B cell (primary cell): ENCODE measurements at regions not wholly inside any gene's neighbourhood (a gene's known extent, or its start where the extent isn't known, plus 50 kb on each side); places are given as distances from the start of the nearest gene placed in this dataset.

Experiments used
- ATAC-seq: fragments of 200-7000 bp; cut with Tn5 transposase; one replicate; pipeline ENCODE4 v1.10.0; 2021; ENCODE audit warnings: low read depth, mild to moderate bottlenecking, moderate number of reproducible peaks, moderate library complexity
- CTCF ChIA-PET: fragments of 350-600 bp; sonication (Branson Sonifier 250); formaldehyde crosslinking; loops from one replicate; lab custom pipeline; 2021; ENCODE audit warnings: antibody characterized with exemption, inconsistent platforms; lab: Charles Lee
- POLR2A ChIA-PET: fragments of 350-600 bp; sonication (Branson Sonifier 250); formaldehyde crosslinking; loops from one replicate; lab custom pipeline; 2021; ENCODE audit warnings: antibody characterized with exemption; lab: Charles Lee
- DNase-seq: peaks from one replicate; pipeline ENCODE4 v3.0.0; 2013
- H2AFZ ChIP-seq: 2 replicates; pipeline ENCODE4 v1.6.1; 2012; ENCODE audit warnings: mild to moderate bottlenecking, low read depth, low read length; ENCODE audit not compliant: insufficient read depth, poor library complexity, severe bottlenecking
- H3K27ac ChIP-seq, 2 donors: 1 replicate in 1 of 2; 2 replicates in 1 of 2; pipeline ENCODE4 v1.5.1; 2012 to 2013; ENCODE audit warnings: low read length in 2 of 2, mild to moderate bottlenecking in 2 of 2, moderate library complexity in 1 of 2
- H3K27me3 ChIP-seq, 4 experiments: fragments of 200-600 bp in 1 of 4; sonication (generic) in 1 of 4; replicated peaks in 1 of 4; 1 replicate in 2 of 4; 2 replicates in 2 of 4; pipeline versions ENCODE4 v1.6.1 to v1.7.0; 2013 to 2016; ENCODE audit warnings: low read length in 3 of 4, mild to moderate bottlenecking in 2 of 4, mixed read lengths in 1 of 4, moderate library complexity in 1 of 4; ENCODE audit not compliant: insufficient read depth in 4 of 4, control insufficient read depth in 3 of 4; ENCODE audit errors: control extremely low read depth in 1 of 4
- H3K36me3 ChIP-seq, 2 experiments: replicated peaks in 1 of 2; 1 replicate in 1 of 2; 2 replicates in 1 of 2; pipeline versions ENCODE4 v1.6.1 to v1.7.1; 2013; ENCODE audit warnings: low read length in 1 of 2; ENCODE audit not compliant: insufficient read depth in 2 of 2, control insufficient read depth in 1 of 2; ENCODE audit errors: control extremely low read depth in 1 of 2, extremely low read depth in 1 of 2
- H3K4me1 ChIP-seq, 2 donors: fragments of 200-600 bp in 1 of 2; sonication (generic) in 1 of 2; 1 replicate in 1 of 2; 2 replicates in 1 of 2; pipeline versions ENCODE4 v1.5.1 to v1.6.1; 2013 to 2017; ENCODE audit warnings: low read length in 2 of 2; ENCODE audit not compliant: control insufficient read depth in 2 of 2, insufficient read depth in 2 of 2
- H3K4me2 ChIP-seq: replicated peaks from 2 replicates; pipeline ENCODE3; 2012; ENCODE audit warnings: mild to moderate bottlenecking, low read depth, low read length; ENCODE audit not compliant: poor library complexity, severe bottlenecking
- H3K4me3 ChIP-seq, 5 experiments: fragments of 200-600 bp in 1 of 5; sonication (generic) in 1 of 5; 1 replicate in 3 of 5; 2 replicates in 2 of 5; pipeline versions ENCODE4 v1.5.1 to v1.7.0; 2011 to 2016; ENCODE audit warnings: low read length in 4 of 5, mild to moderate bottlenecking in 4 of 5, low read depth in 2 of 5, control low read depth in 1 of 5, moderate library complexity in 1 of 5; ENCODE audit not compliant: insufficient read depth in 1 of 5; ENCODE audit errors: control extremely low read depth in 1 of 5, extremely low read depth in 1 of 5
- H3K79me2 ChIP-seq: fragments of 200-600 bp; sonication (generic); one replicate; pipeline ENCODE4 v1.6.0; 2016; ENCODE audit warnings: low read length; ENCODE audit not compliant: control insufficient read depth, insufficient read depth
- H3K9ac ChIP-seq: fragments of 200-600 bp; sonication (generic); 2 replicates; pipeline ENCODE4 v1.6.1; 2017; ENCODE audit warnings: mild to moderate bottlenecking, low read length, moderate library complexity
- H3K9me3 ChIP-seq, 3 donors: one replicate each; pipeline versions ENCODE4 v1.6.1 to v1.7.1; 2013; ENCODE audit warnings: low read length in 2 of 3; ENCODE audit not compliant: control insufficient read depth in 2 of 3, insufficient read depth in 1 of 3; ENCODE audit errors: control extremely low read depth in 1 of 3
- H4K20me1 ChIP-seq: 2 replicates; pipeline ENCODE4 v1.6.0; 2012; ENCODE audit warnings: mild to moderate bottlenecking, low read length; ENCODE audit not compliant: insufficient read depth, control insufficient read depth, poor library complexity, severe bottlenecking
- H3K27ac Mint-ChIP-seq: one replicate; pipeline ENCODE4 v1.8.0; 2021; ENCODE audit warnings: mixed read lengths
- H3K27me3 Mint-ChIP-seq: one replicate; pipeline ENCODE4 v1.8.0; 2021; ENCODE audit warnings: mixed read lengths
- H3K4me1 Mint-ChIP-seq: one replicate; pipeline ENCODE4 v1.8.0; 2021; ENCODE audit warnings: mixed read lengths
- H3K4me3 Mint-ChIP-seq: one replicate; pipeline ENCODE4 v1.8.0; 2021; ENCODE audit warnings: mixed read lengths
- H3K9me3 Mint-ChIP-seq: one replicate; pipeline ENCODE4 v1.8.0; 2022; ENCODE audit warnings: mixed read lengths; ENCODE audit not compliant: insufficient read depth
- CTCF ChIP-seq: fragments of 200-600 bp; IDR thresholded peaks from one replicate; pipeline ENCODE4 v1.8.0; 2022; ENCODE audit warnings: antibody characterized with exemption, mild to moderate bottlenecking
- EZH2 ChIP-seq: IDR thresholded peaks from 2 replicates; pipeline ENCODE4 v1.6.1; 2012; ENCODE audit warnings: borderline replicate concordance, low read depth, mild to moderate bottlenecking, moderate library complexity, low read length; ENCODE audit not compliant: insufficient read depth, poor library complexity, severe bottlenecking
- WGBS: methylation state at CpG from one replicate; pipeline ENCODE4 v1.1.5; 2013; ENCODE audit warnings: missing lambda C conversion rate; ENCODE audit not compliant: insufficient coverage; 5-methylcytosine and 5-hydroxymethylcytosine counted together
- intact Hi-C: fragments of 100-400 bp; cut with micrococcal nuclease; formaldehyde crosslinking; loops from one replicate; pipeline ENCODE4 v1.10.0; 2022

DNA sequence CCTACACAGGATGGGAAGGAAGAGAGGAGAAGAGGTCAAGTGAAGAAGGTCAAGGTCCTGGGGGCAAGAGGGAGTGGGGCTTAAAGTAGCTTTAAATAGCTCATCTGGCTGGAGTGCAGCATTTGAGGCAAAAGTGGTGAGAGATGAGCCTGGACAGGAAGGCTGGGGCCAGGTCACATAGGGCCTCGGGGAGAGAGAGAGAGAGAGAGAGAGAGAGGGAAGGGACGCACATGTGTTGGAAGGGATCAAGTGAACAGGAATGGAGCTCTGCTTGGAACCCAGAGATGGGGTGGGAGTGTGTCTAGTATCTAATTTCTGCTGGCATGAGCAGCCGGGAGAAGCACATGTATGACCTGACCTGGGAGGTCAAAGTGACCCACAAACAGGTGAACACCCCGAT, 407.5 kb downstream of the MED13L start:
- ATAC-seq (no peak), DNase-seq (no peak)
- Histone ChIP-seq H3K27me3 (peaks cover 0 to 18% (median 5%) of the 10 kb centered on the region in 4 experiments), H3K9ac (no peak overlapping the region), H3K27ac (no peak overlapping the region), H3K9me3 (no peaks in the 10 kb centered on the region), H3K4me3 (no peak overlapping the region), H3K36me3 (no peaks in the 10 kb centered on the region), H3K4me1 (no peaks in the 10 kb centered on the region), H3K79me2 (no peaks in the 10 kb centered on the region), H2AFZ (no peak overlapping the region), H3K4me2 (no peak overlapping the region), H4K20me1 (no peaks in the 10 kb centered on the region)
- Mint-ChIP-seq H3K4me1 (no peaks in the 10 kb centered on the region), H3K27me3 (peaks cover 55% of the 10 kb centered on the region), H3K4me3 (no peak overlapping the region), H3K9me3 (peaks cover 2% of the 10 kb centered on the region), H3K27ac (no peak overlapping the region)
- TF ChIP-seq EZH2, result no peak
- TF ChIP-seq CTCF, result no peak
- POLR2A ChIA-PET, result no interaction called here
- intact Hi-C loops, result no loop called here
- CTCF ChIA-PET, result no interaction called here
- 70% methylated on average over 3 of the region's 4 CpGs for WGBS

GRCh38 chr12:115869604-115870003, 407.9 kb downstream of the MED13L start:
- intact Hi-C loops, result no loop called here
- POLR2A ChIA-PET, result no interaction called here
- Histone ChIP-seq H4K20me1 (no peaks in the 10 kb centered on the region), H2AFZ (no peak overlapping the region), H3K4me2 (no peak overlapping the region), H3K9ac (no peak overlapping the region), H3K36me3 (no peaks in the 10 kb centered on the region), H3K4me3 (no peak overlapping the region), H3K79me2 (no peaks in the 10 kb centered on the region), H3K9me3 (no peaks in the 10 kb centered on the region), H3K27me3 (peaks cover 0 to 16% (median 5%) of the 10 kb centered on the region in 4 experiments), H3K4me1 (no peaks in the 10 kb centered on the region), H3K27ac (no peak overlapping the region)
- DNase-seq (no peak), ATAC-seq (no peak)
- WGBS, result 74% methylated on average over 3 of the region's 5 CpGs
- Mint-ChIP-seq H3K27ac (no peak overlapping the region), H3K9me3 (peaks cover 2% of the 10 kb centered on the region), H3K27me3 (peaks cover 55% of the 10 kb centered on the region), H3K4me3 (no peak overlapping the region), H3K4me1 (no peaks in the 10 kb centered on the region)
- TF ChIP-seq CTCF, result no peak
- TF ChIP-seq EZH2, result no peak
- CTCF ChIA-PET, result no interaction called here
